ENCODE measurements at regions not wholly inside any gene's neighbourhood (a gene's known extent, or its start where the extent isn't known, plus 50 kb on each side); places are given as distances from the start of the nearest gene placed in this dataset.

DNA sequence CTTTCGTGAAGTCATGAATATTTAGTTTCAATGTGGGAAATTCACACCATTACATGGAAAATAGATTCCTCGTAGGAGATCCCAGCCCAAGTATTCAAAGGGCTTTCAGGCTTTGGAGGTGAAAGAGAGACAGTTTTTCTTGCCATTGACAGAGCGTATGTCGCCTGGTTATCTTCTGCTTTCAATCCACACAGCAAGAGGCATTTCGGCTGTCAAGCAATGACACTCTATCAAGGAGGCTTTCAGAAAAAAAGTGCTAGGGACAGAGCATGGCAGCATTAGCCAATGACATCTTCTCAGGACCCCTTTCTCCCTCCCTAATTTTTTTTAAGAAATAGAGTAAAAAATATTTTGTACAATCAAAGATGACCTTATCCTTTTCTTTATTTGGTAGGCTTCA lies 492.8 kb downstream of the TMEM182 start:
- Mint-ChIP-seq H3K36me3 (ENCODE audit: low read depth) (no peaks in the 10 kb centered on the region), H3K27ac (no peak overlapping the region), H3K9me3 (peaks cover 6% of the 10 kb centered on the region), H3K4me3 (no peak overlapping the region), H3K27me3 (ENCODE audit: insufficient read depth) (no peaks in the 10 kb centered on the region), H3K4me1 (no peaks in the 10 kb centered on the region)
- no peaks in the 10 kb centered on the region for H3K36me3 ChIP-seq (ENCODE audit: control insufficient read depth, insufficient read depth, low read length)
- no peaks in the 10 kb centered on the region for H3K27me3 ChIP-seq (ENCODE audit: control insufficient read depth, insufficient read depth, low read length, poor library complexity, severe bottlenecking)
- H3K27ac ChIP-seq (ENCODE audit: low read depth, low read length): no peak overlapping the region
- TF ChIP-seq, protein P1, sequence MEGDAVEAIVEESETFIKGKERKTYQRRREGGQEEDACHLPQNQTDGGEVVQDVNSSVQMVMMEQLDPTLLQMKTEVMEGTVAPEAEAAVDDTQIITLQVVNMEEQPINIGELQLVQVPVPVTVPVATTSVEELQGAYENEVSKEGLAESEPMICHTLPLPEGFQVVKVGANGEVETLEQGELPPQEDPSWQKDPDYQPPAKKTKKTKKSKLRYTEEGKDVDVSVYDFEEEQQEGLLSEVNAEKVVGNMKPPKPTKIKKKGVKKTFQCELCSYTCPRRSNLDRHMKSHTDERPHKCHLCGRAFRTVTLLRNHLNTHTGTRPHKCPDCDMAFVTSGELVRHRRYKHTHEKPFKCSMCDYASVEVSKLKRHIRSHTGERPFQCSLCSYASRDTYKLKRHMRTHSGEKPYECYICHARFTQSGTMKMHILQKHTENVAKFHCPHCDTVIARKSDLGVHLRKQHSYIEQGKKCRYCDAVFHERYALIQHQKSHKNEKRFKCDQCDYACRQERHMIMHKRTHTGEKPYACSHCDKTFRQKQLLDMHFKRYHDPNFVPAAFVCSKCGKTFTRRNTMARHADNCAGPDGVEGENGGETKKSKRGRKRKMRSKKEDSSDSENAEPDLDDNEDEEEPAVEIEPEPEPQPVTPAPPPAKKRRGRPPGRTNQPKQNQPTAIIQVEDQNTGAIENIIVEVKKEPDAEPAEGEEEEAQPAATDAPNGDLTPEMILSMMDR (conservative IDR thresholded peaks at IDR 0.05): no peak
- 71 to 80% methylated on average over 2 to 5 of the region's 5 CpGs for WGBS, 2 experiments (ENCODE audit: insufficient coverage in 1 of 2, insufficient read length in 1 of 2)
- no peaks in the 10 kb centered on the region for H3K4me1 ChIP-seq (ENCODE audit: control insufficient read depth, insufficient read depth, low read length)
- H3K9ac ChIP-seq (ENCODE audit: extremely low read depth, low read length, poor library complexity, severe bottlenecking): no peak overlapping the region
- no peaks in the 10 kb centered on the region for H3K9me3 ChIP-seq (ENCODE audit: control insufficient read depth, low read length)
- no peak for DNase-seq
- H3K4me3 ChIP-seq (ENCODE audit: low read length): no peak overlapping the region

DNA sequence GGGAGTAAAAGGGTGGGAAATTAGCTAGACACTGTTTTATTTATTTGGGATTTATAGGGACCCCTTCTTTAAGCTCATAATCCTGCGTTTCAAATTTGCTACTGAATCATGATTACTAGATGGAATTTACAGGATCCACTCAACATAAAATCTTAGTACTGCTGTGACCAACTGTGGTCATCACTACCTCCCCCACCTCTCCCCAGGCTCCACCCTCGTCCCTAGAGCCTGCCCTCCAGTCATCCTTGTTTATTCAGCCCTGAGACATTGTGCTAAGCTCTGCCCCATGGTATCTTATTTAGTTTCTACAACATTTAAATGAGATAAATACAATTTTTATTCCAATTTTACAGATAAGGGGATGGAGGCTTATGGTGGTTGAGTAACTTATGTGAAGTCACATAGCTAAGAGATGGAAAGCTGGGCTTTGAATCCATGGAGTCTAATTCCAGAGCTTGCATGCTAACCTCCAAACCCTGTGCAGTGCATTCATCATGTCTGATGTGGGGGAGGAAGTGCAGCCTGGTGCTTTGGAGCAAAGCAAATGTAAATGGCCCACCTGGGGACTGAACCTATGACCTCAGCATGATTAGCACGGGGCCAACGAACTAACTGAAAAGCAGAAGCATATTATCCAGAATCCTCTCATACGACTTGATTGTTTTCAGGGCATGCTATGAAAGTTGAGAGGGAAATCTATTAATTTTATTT lies 502.4 kb downstream of the TMEM182 start:
- H3K36me3 ChIP-seq (ENCODE audit: control insufficient read depth, insufficient read depth, low read length): no peaks in the 10 kb centered on the region
- Mint-ChIP-seq H3K9me3 (no peaks in the 10 kb centered on the region), H3K27ac (no peak overlapping the region), H3K4me1 (no peaks in the 10 kb centered on the region), H3K4me3 (no peak overlapping the region), H3K27me3 (ENCODE audit: insufficient read depth) (no peaks in the 10 kb centered on the region), H3K36me3 (ENCODE audit: low read depth) (no peaks in the 10 kb centered on the region)
- TF ChIP-seq, protein P1 (conservative IDR thresholded peaks at IDR 0.05): no peak
- no peak for DNase-seq
- no peaks in the 10 kb centered on the region for H3K27me3 ChIP-seq (ENCODE audit: control insufficient read depth, insufficient read depth, low read length, poor library complexity, severe bottlenecking)
- no peaks in the 10 kb centered on the region for H3K9me3 ChIP-seq (ENCODE audit: control insufficient read depth, low read length)
- H3K27ac ChIP-seq (ENCODE audit: low read depth, low read length): no peak overlapping the region
- no peak overlapping the region for H3K4me3 ChIP-seq (ENCODE audit: low read length)
- H3K9ac ChIP-seq (ENCODE audit: extremely low read depth, low read length, poor library complexity, severe bottlenecking): no peak overlapping the region
- H3K4me1 ChIP-seq (ENCODE audit: control insufficient read depth, insufficient read depth, low read length): no peaks in the 10 kb centered on the region
- WGBS, 2 experiments (ENCODE audit: insufficient coverage in 1 of 2, insufficient read length in 1 of 2): 79% methylated on average over 5 of the region's 5 CpGs; no CpG with 5 or more reads in 1 of the 2 experiments

DNA sequence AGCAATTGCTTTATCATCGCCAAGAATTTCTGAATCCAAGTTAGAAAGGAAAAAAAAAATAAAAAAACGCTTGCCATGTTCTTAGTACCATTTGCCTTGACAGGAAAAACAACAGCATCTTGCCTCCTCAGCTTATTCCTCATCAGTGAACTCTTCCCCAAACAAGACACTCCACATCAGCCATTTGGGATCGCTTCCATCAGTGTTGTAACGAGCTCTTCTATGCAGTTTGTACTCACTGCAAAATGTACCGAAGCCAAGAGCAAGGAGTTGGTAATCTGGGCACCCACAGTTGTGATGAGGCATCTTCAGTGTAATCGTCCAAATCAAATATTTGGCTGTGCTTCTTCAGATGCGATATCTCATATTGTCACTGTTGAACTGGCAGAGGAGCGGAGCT lies 503.7 kb downstream of the TMEM182 start:
- H3K4me3 ChIP-seq (ENCODE audit: low read length): no peak overlapping the region
- Mint-ChIP-seq H3K9me3 (peaks cover 9% of the 10 kb centered on the region), H3K4me1 (no peaks in the 10 kb centered on the region), H3K36me3 (ENCODE audit: low read depth) (no peaks in the 10 kb centered on the region), H3K27me3 (ENCODE audit: insufficient read depth) (no peaks in the 10 kb centered on the region), H3K27ac (no peak overlapping the region), H3K4me3 (no peak overlapping the region)
- H3K9ac ChIP-seq (ENCODE audit: extremely low read depth, low read length, poor library complexity, severe bottlenecking): no peak overlapping the region
- no peak for DNase-seq
- 93 to 96% methylated on average over 5 to 8 of the region's 8 CpGs for WGBS, 2 experiments (ENCODE audit: insufficient coverage in 1 of 2, insufficient read length in 1 of 2)
- H3K36me3 ChIP-seq (ENCODE audit: control insufficient read depth, insufficient read depth, low read length): no peaks in the 10 kb centered on the region
- no peak overlapping the region for H3K27ac ChIP-seq (ENCODE audit: low read depth, low read length)
- no peaks in the 10 kb centered on the region for H3K27me3 ChIP-seq (ENCODE audit: control insufficient read depth, insufficient read depth, low read length, poor library complexity, severe bottlenecking)
- H3K9me3 ChIP-seq (ENCODE audit: control insufficient read depth, low read length): no peaks in the 10 kb centered on the region
- TF ChIP-seq, protein P1 (conservative IDR thresholded peaks at IDR 0.05): no peak
- no peaks in the 10 kb centered on the region for H3K4me1 ChIP-seq (ENCODE audit: control insufficient read depth, insufficient read depth, low read length)

Measured in endodermal cell (in vitro differentiated cells).